ENCODE measurements at regions not wholly inside any gene's neighbourhood (a gene's known extent, or its start where the extent isn't known, plus 50 kb on each side); places are given as distances from the start of the nearest gene placed in this dataset.

DNA sequence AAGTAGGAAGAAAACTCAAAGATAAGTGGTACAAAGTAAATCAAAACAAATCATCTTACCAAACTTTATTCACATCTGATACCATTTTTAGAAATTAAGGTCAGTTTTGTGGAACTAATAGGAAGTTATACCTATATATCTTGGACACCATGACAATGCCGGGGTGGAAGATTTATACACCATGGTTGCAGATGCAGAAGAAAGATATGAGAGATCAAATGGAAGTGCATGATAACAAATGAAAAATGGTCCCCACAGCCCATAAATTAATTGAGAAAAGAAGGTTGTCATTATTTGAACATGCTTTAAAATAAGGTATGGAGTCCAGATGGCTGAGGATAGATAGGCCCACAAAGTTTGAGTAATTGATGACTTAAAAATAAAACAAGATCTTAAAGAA, 276.8 kb downstream of the TSHZ3 start:
- no peaks in the 10 kb centered on the region for H4K20me1 ChIP-seq (ENCODE audit: control insufficient read depth, extremely low read depth, insufficient read depth, low read length)
- H2AFZ ChIP-seq (ENCODE audit: low read length), result no peak overlapping the region
- no peak overlapping the region for H3K27ac ChIP-seq (ENCODE audit: insufficient read depth, low read length)
- H3K79me2 ChIP-seq (ENCODE audit: control insufficient read depth, insufficient read depth, low read length), result no peaks in the 10 kb centered on the region
- H3K4me3 ChIP-seq (replicated peaks in 1 of 4; ENCODE audit: control extremely low read depth in 1 of 4, insufficient read depth in 1 of 4, low read depth in 3 of 4, low read length in 4 of 4), result no peak overlapping the region
- DNase-seq (ENCODE audit: low read depth in 2 of 2), result no peak
- no peaks in the 10 kb centered on the region for H3K36me3 ChIP-seq (ENCODE audit: control insufficient read depth, insufficient read depth, low read length)
- no peak overlapping the region for H3K4me2 ChIP-seq (ENCODE audit: extremely low read depth, insufficient read depth, low read length)
- no peak overlapping the region for H3K9ac ChIP-seq (ENCODE audit: insufficient read depth, low read length)
- TF ChIP-seq, protein P1, sequence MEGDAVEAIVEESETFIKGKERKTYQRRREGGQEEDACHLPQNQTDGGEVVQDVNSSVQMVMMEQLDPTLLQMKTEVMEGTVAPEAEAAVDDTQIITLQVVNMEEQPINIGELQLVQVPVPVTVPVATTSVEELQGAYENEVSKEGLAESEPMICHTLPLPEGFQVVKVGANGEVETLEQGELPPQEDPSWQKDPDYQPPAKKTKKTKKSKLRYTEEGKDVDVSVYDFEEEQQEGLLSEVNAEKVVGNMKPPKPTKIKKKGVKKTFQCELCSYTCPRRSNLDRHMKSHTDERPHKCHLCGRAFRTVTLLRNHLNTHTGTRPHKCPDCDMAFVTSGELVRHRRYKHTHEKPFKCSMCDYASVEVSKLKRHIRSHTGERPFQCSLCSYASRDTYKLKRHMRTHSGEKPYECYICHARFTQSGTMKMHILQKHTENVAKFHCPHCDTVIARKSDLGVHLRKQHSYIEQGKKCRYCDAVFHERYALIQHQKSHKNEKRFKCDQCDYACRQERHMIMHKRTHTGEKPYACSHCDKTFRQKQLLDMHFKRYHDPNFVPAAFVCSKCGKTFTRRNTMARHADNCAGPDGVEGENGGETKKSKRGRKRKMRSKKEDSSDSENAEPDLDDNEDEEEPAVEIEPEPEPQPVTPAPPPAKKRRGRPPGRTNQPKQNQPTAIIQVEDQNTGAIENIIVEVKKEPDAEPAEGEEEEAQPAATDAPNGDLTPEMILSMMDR (conservative IDR thresholded peaks at IDR 0.05 in 1 of 2, IDR thresholded peaks at IDR 0.05 in 1 of 2; ENCODE audit: low read depth in 1 of 2, low read length in 2 of 2), result no peak
- TF ChIP-seq EZH2 (IDR thresholded peaks at IDR 0.05; ENCODE audit: low read length, missing control alignments), result no peak
- H3K27me3 ChIP-seq (ENCODE audit: control insufficient read depth, insufficient read depth, low read length), result peaks cover 4% of the 10 kb centered on the region
- H3K9me3 ChIP-seq (ENCODE audit: control insufficient read depth, insufficient read depth, low read depth, low read length), result no peaks in the 10 kb centered on the region
- H3K4me1 ChIP-seq (ENCODE audit: control insufficient read depth, extremely low read depth, insufficient read depth, low read length), result no peaks in the 10 kb centered on the region

DNA sequence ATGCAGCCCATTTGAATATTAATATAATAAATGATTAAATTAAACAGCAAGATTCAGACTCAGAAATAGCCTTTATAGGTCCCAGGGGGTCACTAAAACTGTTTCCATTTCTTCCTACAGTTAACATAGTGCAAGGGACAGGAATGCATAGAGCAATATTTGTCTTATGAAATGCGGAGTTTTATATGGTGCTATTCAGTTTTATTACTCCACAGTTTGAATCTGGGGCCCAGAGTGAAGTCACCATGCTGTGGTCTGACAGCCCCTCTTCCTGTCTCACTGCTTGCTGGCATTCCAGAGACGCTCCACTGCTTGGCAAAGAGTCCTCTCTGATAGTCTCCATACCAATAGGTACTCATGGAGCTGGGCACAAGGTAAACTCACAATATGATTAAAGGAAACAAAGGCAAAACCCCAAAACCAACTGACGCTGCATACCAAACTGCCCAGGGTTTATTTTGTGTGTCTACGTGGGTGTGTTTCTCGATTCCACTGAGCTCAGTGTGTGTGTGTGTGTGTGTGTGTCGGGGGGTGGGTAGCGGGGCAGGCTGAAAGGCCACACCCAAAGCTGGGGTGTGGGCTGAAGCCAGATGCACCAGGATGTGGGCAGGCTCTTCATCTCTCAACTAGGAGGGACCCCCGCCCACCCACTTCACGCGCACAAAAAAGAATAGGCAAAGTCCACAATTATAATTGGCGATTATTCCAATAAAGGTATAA, 277.9 kb downstream of the TSHZ3 start:
- H3K9me3 ChIP-seq (ENCODE audit: control insufficient read depth, insufficient read depth, low read depth, low read length), result no peaks in the 10 kb centered on the region
- H3K4me1 ChIP-seq (ENCODE audit: control insufficient read depth, extremely low read depth, insufficient read depth, low read length), result peaks cover 5% of the 10 kb centered on the region
- DNase-seq (ENCODE audit: low read depth in 2 of 2), result no peak
- H3K27me3 ChIP-seq (ENCODE audit: control insufficient read depth, insufficient read depth, low read length), result peaks cover 4% of the 10 kb centered on the region
- no peak overlapping the region for H3K27ac ChIP-seq (ENCODE audit: insufficient read depth, low read length)
- no peak overlapping the region for H2AFZ ChIP-seq (ENCODE audit: low read length)
- H3K4me2 ChIP-seq (ENCODE audit: extremely low read depth, insufficient read depth, low read length), result no peak overlapping the region
- H3K4me3 ChIP-seq (replicated peaks in 1 of 4; ENCODE audit: control extremely low read depth in 1 of 4, insufficient read depth in 1 of 4, low read depth in 3 of 4, low read length in 4 of 4), result no peak overlapping the region
- no peak overlapping the region for H3K9ac ChIP-seq (ENCODE audit: insufficient read depth, low read length)
- no peak for TF ChIP-seq EZH2 (IDR thresholded peaks at IDR 0.05; ENCODE audit: low read length, missing control alignments)
- H3K79me2 ChIP-seq (ENCODE audit: control insufficient read depth, insufficient read depth, low read length), result no peaks in the 10 kb centered on the region
- no peaks in the 10 kb centered on the region for H3K36me3 ChIP-seq (ENCODE audit: control insufficient read depth, insufficient read depth, low read length)
- H4K20me1 ChIP-seq (ENCODE audit: control insufficient read depth, extremely low read depth, insufficient read depth, low read length), result no peaks in the 10 kb centered on the region

GRCh38 chr19:31070146-31071065, 278.8 kb downstream of the TSHZ3 start:
- no peak overlapping the region for H2AFZ ChIP-seq (ENCODE audit: low read length)
- H3K4me2 ChIP-seq (ENCODE audit: extremely low read depth, insufficient read depth, low read length), result no peak overlapping the region
- no peaks in the 10 kb centered on the region for H3K9me3 ChIP-seq (ENCODE audit: control insufficient read depth, insufficient read depth, low read depth, low read length)
- H3K4me1 ChIP-seq (ENCODE audit: control insufficient read depth, extremely low read depth, insufficient read depth, low read length), result peaks cover 5% of the 10 kb centered on the region
- no peak overlapping the region for H3K27ac ChIP-seq (ENCODE audit: insufficient read depth, low read length)
- peak in 1 of 2 donors; percentile 58 for DNase-seq (ENCODE audit: low read depth in 2 of 2)
- H3K27me3 ChIP-seq (ENCODE audit: control insufficient read depth, insufficient read depth, low read length), result peaks cover 4% of the 10 kb centered on the region
- TF ChIP-seq, protein P1 (conservative IDR thresholded peaks at IDR 0.05 in 1 of 2, IDR thresholded peaks at IDR 0.05 in 1 of 2; ENCODE audit: low read depth in 1 of 2, low read length in 2 of 2), result no peak
- TF ChIP-seq EZH2 (IDR thresholded peaks at IDR 0.05; ENCODE audit: low read length, missing control alignments), result no peak
- H3K4me3 ChIP-seq (replicated peaks in 1 of 4; ENCODE audit: control extremely low read depth in 1 of 4, insufficient read depth in 1 of 4, low read depth in 3 of 4, low read length in 4 of 4), result no peak overlapping the region
- no peak overlapping the region for H3K9ac ChIP-seq (ENCODE audit: insufficient read depth, low read length)
- no peaks in the 10 kb centered on the region for H3K36me3 ChIP-seq (ENCODE audit: control insufficient read depth, insufficient read depth, low read length)
- no peaks in the 10 kb centered on the region for H4K20me1 ChIP-seq (ENCODE audit: control insufficient read depth, extremely low read depth, insufficient read depth, low read length)
- H3K79me2 ChIP-seq (ENCODE audit: control insufficient read depth, insufficient read depth, low read length), result no peaks in the 10 kb centered on the region

Data from fibroblast of lung (primary cell).